ENCODE measurements at regions not wholly inside any gene's neighbourhood (a gene's known extent, or its start where the extent isn't known, plus 50 kb on each side); places are given as distances from the start of the nearest gene placed in this dataset.

DNA sequence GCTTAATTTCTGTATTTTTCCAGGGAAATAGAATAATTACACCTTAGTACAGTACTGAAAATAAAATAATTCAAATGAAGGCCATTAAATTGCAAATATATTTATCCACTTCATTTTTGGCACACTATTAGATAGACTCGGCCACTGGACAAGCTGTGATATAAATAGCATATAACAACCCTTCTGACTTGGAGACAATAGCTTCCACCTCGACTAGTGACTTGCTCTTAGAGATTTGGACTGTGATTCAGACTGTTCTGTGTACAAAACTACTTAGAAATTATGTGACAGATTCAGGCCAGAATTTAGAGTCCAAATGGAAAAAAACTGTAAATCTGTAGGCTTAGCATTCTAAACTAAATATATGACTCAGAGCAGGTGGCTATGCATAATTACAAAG lies 949.9 kb downstream of the LRFN5 start:
- TF ChIP-seq EZH2 (IDR thresholded peaks at IDR 0.05; ENCODE audit: borderline replicate concordance, insufficient read depth, low read depth, low read length, poor library complexity, severe bottlenecking), result no peak
- TF ChIP-seq, protein P1, sequence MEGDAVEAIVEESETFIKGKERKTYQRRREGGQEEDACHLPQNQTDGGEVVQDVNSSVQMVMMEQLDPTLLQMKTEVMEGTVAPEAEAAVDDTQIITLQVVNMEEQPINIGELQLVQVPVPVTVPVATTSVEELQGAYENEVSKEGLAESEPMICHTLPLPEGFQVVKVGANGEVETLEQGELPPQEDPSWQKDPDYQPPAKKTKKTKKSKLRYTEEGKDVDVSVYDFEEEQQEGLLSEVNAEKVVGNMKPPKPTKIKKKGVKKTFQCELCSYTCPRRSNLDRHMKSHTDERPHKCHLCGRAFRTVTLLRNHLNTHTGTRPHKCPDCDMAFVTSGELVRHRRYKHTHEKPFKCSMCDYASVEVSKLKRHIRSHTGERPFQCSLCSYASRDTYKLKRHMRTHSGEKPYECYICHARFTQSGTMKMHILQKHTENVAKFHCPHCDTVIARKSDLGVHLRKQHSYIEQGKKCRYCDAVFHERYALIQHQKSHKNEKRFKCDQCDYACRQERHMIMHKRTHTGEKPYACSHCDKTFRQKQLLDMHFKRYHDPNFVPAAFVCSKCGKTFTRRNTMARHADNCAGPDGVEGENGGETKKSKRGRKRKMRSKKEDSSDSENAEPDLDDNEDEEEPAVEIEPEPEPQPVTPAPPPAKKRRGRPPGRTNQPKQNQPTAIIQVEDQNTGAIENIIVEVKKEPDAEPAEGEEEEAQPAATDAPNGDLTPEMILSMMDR (IDR thresholded peaks at IDR 0.05), result no peak
- DNase-seq (no peak), ATAC-seq (ENCODE audit: low read depth) (no peak)
- intact Hi-C loops (cut with micrococcal nuclease), result no loop called here
- no peak overlapping the region for H3K4me3 ChIP-seq (ENCODE audit: control extremely low read depth in 1 of 5, extremely low read depth in 1 of 5, insufficient read depth in 1 of 5, low read depth in 2 of 5, low read length in 4 of 5)
- H2AFZ ChIP-seq (ENCODE audit: insufficient read depth, low read depth, low read length, poor library complexity, severe bottlenecking), result no peak overlapping the region
- H4K20me1 ChIP-seq (ENCODE audit: control insufficient read depth, insufficient read depth, low read length, poor library complexity, severe bottlenecking), result no peaks in the 10 kb centered on the region
- H3K36me3 ChIP-seq (replicated peaks in 1 of 2; ENCODE audit: control extremely low read depth in 1 of 2, control insufficient read depth in 1 of 2, extremely low read depth in 1 of 2, insufficient read depth in 2 of 2, low read length in 1 of 2), result no peaks in the 10 kb centered on the region
- H3K27ac ChIP-seq (ENCODE audit: low read length in 2 of 2), result no peak overlapping the region
- no peak overlapping the region for H3K9ac ChIP-seq (ENCODE audit: low read length)
- no peaks in the 10 kb centered on the region for H3K9me3 ChIP-seq (ENCODE audit: control extremely low read depth in 1 of 3, control insufficient read depth in 2 of 3, insufficient read depth in 1 of 3, low read length in 2 of 3)
- ChIA-PET POLR2A (no interaction called here), CTCF (no interaction called here)
- Mint-ChIP-seq H3K4me3 (no peak overlapping the region), H3K27ac (no peak overlapping the region), H3K4me1 (no peaks in the 10 kb centered on the region), H3K27me3 (no peaks in the 10 kb centered on the region), H3K9me3 (ENCODE audit: insufficient read depth) (peaks cover 2% of the 10 kb centered on the region)
- H3K79me2 ChIP-seq (ENCODE audit: control insufficient read depth, insufficient read depth, low read length), result no peaks in the 10 kb centered on the region
- H3K27me3 ChIP-seq (replicated peaks in 1 of 4; ENCODE audit: control extremely low read depth in 1 of 4, control insufficient read depth in 3 of 4, insufficient read depth in 4 of 4, low read length in 3 of 4), result no peaks in the 10 kb centered on the region
- no peak overlapping the region for H3K4me2 ChIP-seq (replicated peaks; ENCODE audit: low read depth, low read length, poor library complexity, severe bottlenecking)
- no CpG with 5 or more reads among the region's 2 CpGs for WGBS (ENCODE audit: insufficient coverage)
- no peaks in the 10 kb centered on the region for H3K4me1 ChIP-seq (ENCODE audit: control insufficient read depth in 2 of 2, insufficient read depth in 2 of 2, low read length in 2 of 2)

DNA sequence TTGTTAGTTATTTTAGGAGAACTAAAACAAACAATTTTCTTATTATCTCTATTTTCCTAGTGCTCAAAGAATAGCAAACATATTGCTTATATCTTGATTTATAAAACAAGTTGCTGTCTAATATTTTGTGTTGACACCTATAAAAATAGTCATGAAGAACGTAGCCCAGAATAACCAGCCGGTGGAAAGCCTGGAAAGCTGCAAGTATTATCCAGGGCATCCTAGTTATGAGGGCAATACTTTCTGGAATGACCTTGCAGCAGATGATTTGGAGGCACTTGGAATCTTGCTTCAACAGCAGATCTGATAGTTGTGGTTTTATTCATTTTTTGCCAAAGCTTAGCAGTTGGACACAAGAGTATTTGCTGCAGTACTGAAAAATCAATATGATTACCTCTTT lies 948.7 kb downstream of the LRFN5 start:
- no peaks in the 10 kb centered on the region for H4K20me1 ChIP-seq (ENCODE audit: control insufficient read depth, insufficient read depth, low read length, poor library complexity, severe bottlenecking)
- no peaks in the 10 kb centered on the region for H3K79me2 ChIP-seq (ENCODE audit: control insufficient read depth, insufficient read depth, low read length)
- no peak overlapping the region for H3K27ac Mint-ChIP-seq
- no peaks in the 10 kb centered on the region for H3K36me3 ChIP-seq (replicated peaks in 1 of 2; ENCODE audit: control extremely low read depth in 1 of 2, control insufficient read depth in 1 of 2, extremely low read depth in 1 of 2, insufficient read depth in 2 of 2, low read length in 1 of 2)
- DNase-seq (no peak), ATAC-seq (ENCODE audit: low read depth) (no peak)
- TF ChIP-seq, protein P1 (IDR thresholded peaks at IDR 0.05), result no peak
- TF ChIP-seq EZH2 (IDR thresholded peaks at IDR 0.05; ENCODE audit: borderline replicate concordance, insufficient read depth, low read depth, low read length, poor library complexity, severe bottlenecking), result no peak
- 100% methylated on average over 1 of the region's 2 CpGs for WGBS (ENCODE audit: insufficient coverage)
- no peak overlapping the region for H3K27ac ChIP-seq (ENCODE audit: low read length in 2 of 2)
- H2AFZ ChIP-seq (ENCODE audit: insufficient read depth, low read depth, low read length, poor library complexity, severe bottlenecking), result no peak overlapping the region
- ChIA-PET CTCF (interaction anchor here (0.6 kb wide), 1 partner anchor 222 kb away, joined by 3 read pairs; no protein-coding TSS in a partner anchor), POLR2A (no interaction called here)
- no peak overlapping the region for H3K4me2 ChIP-seq (replicated peaks; ENCODE audit: low read depth, low read length, poor library complexity, severe bottlenecking)
- no peaks in the 10 kb centered on the region for H3K27me3 ChIP-seq (replicated peaks in 1 of 4; ENCODE audit: control extremely low read depth in 1 of 4, control insufficient read depth in 3 of 4, insufficient read depth in 4 of 4, low read length in 3 of 4)
- H3K9ac ChIP-seq (ENCODE audit: low read length), result no peak overlapping the region
- H3K4me1 Mint-ChIP-seq, result no peaks in the 10 kb centered on the region
- no peak overlapping the region for H3K4me3 Mint-ChIP-seq
- H3K4me1 ChIP-seq (ENCODE audit: control insufficient read depth in 2 of 2, insufficient read depth in 2 of 2, low read length in 2 of 2), result no peaks in the 10 kb centered on the region
- intact Hi-C loops (cut with micrococcal nuclease), result no loop called here
- no peak overlapping the region for H3K4me3 ChIP-seq (ENCODE audit: control extremely low read depth in 1 of 5, extremely low read depth in 1 of 5, insufficient read depth in 1 of 5, low read depth in 2 of 5, low read length in 4 of 5)
- H3K9me3 Mint-ChIP-seq (ENCODE audit: insufficient read depth), result peaks cover 2% of the 10 kb centered on the region
- no peaks in the 10 kb centered on the region for H3K9me3 ChIP-seq (ENCODE audit: control extremely low read depth in 1 of 3, control insufficient read depth in 2 of 3, insufficient read depth in 1 of 3, low read length in 2 of 3)
- no peaks in the 10 kb centered on the region for H3K27me3 Mint-ChIP-seq

All from B cell (primary cell).